Mesenchymal stem cell (in vitro differentiated cells and primary cell): ENCODE measurements at regions not wholly inside any gene's neighbourhood (a gene's known extent, or its start where the extent isn't known, plus 50 kb on each side); places are given as distances from the start of the nearest gene placed in this dataset.
A peak's percentile ranks its signal among the peaks of the same experiment; 100 is the strongest.

ENCODE experiments used
- DNase-seq: peaks from one replicate; pipeline ENCODE4 v3.0.0-alpha.2; 2013
- H2AFZ ChIP-seq: one replicate; pipeline ENCODE4 v1.6.1; 2013; ENCODE audit warnings: low read depth, mild to moderate bottlenecking, control low read depth, inconsistent platforms, low read length, moderate library complexity
- H2AK5ac ChIP-seq: 2 replicates; pipeline ENCODE4 v1.6.1; 2013; ENCODE audit warnings: low read length, moderate library complexity, mild to moderate bottlenecking, inconsistent platforms; ENCODE audit not compliant: severe bottlenecking
- H2BK120ac ChIP-seq: one replicate; pipeline ENCODE4 v1.6.1; 2013; ENCODE audit warnings: low read depth, mild to moderate bottlenecking, inconsistent platforms, low read length, moderate library complexity
- H2BK12ac ChIP-seq, 2 experiments: one replicate each; pipeline ENCODE4 v1.6.1; 2013; ENCODE audit warnings: inconsistent platforms in 2 of 2, low read length in 2 of 2, mild to moderate bottlenecking in 2 of 2, moderate library complexity in 2 of 2, control low read depth in 1 of 2
- H2BK15ac ChIP-seq: one replicate; pipeline ENCODE4 v1.6.1; 2013; ENCODE audit warnings: mild to moderate bottlenecking, low read depth, inconsistent platforms; ENCODE audit not compliant: poor library complexity, severe bottlenecking
- H2BK5ac ChIP-seq: 2 replicates; pipeline ENCODE4 v1.6.1; 2013; ENCODE audit warnings: low read depth, mild to moderate bottlenecking, low read length, control low read depth, inconsistent platforms; ENCODE audit not compliant: poor library complexity, severe bottlenecking
- H3K14ac ChIP-seq, 2 experiments: one replicate each; pipeline ENCODE4 v1.6.1; 2013; ENCODE audit warnings: inconsistent platforms in 2 of 2, low read length in 2 of 2, control low read depth in 1 of 2, mild to moderate bottlenecking in 1 of 2, moderate library complexity in 1 of 2
- H3K18ac ChIP-seq, 2 experiments: one replicate each; pipeline ENCODE4 v1.6.1; 2013; ENCODE audit warnings: inconsistent platforms in 2 of 2, low read length in 2 of 2, control low read depth in 1 of 2, low read depth in 1 of 2, mild to moderate bottlenecking in 1 of 2
- H3K23ac ChIP-seq, 2 experiments: one replicate each; pipeline ENCODE4 v1.6.1; 2013; ENCODE audit warnings: inconsistent platforms in 2 of 2, low read length in 2 of 2, mild to moderate bottlenecking in 2 of 2, moderate library complexity in 2 of 2, control low read depth in 1 of 2
- H3K27ac ChIP-seq: 2 replicates; pipeline ENCODE4 v1.5.1; 2013; ENCODE audit warnings: mild to moderate bottlenecking, moderate library complexity, low read length, control low read depth, inconsistent platforms; ENCODE audit not compliant: poor library complexity, severe bottlenecking
- H3K27me3 ChIP-seq, 2 experiments: 2 replicates each; pipeline versions ENCODE4 v1.6.1 to v1.7.0; 2013; ENCODE audit warnings: low read length in 2 of 2, mild to moderate bottlenecking in 2 of 2, moderate library complexity in 2 of 2, control low read depth in 1 of 2, inconsistent platforms in 1 of 2; ENCODE audit not compliant: control insufficient read depth in 1 of 2, insufficient read depth in 1 of 2
- H3K36me3 ChIP-seq, 2 experiments: 2 replicates each; pipeline versions ENCODE4 v1.6.1 to v1.7.0; 2013; ENCODE audit warnings: low read length in 2 of 2, control low read depth in 1 of 2, inconsistent platforms in 1 of 2, low read depth in 1 of 2, mild to moderate bottlenecking in 1 of 2; ENCODE audit not compliant: insufficient read depth in 2 of 2, control insufficient read depth in 1 of 2
- H3K4ac ChIP-seq, 2 experiments: one replicate each; pipeline ENCODE4 v1.6.1; 2013; ENCODE audit warnings: inconsistent platforms in 2 of 2, low read length in 2 of 2, mild to moderate bottlenecking in 2 of 2, moderate library complexity in 2 of 2, control low read depth in 1 of 2, low read depth in 1 of 2
- H3K4me1 ChIP-seq: 2 replicates; pipeline ENCODE4 v1.6.1; 2013; ENCODE audit warnings: low read depth, low read length, control low read depth; ENCODE audit not compliant: control insufficient read depth, insufficient read depth
- H3K4me2 ChIP-seq: 2 replicates; pipeline ENCODE4 v1.6.1; 2013; ENCODE audit warnings: low read length, mild to moderate bottlenecking, inconsistent platforms; ENCODE audit not compliant: poor library complexity, severe bottlenecking
- H3K4me3 ChIP-seq, 2 experiments: 2 replicates each; pipeline versions ENCODE4 v1.5.1 to v1.7.0; 2013; ENCODE audit warnings: low read length in 2 of 2, mild to moderate bottlenecking in 2 of 2, control low read depth in 1 of 2, low read depth in 1 of 2; ENCODE audit not compliant: insufficient read depth in 1 of 2
- H3K79me1 ChIP-seq: replicated peaks from 2 replicates; pipeline ENCODE4 v1.6.1; 2013; ENCODE audit warnings: mild to moderate bottlenecking, control low read depth, low read length, inconsistent platforms; ENCODE audit not compliant: poor library complexity, severe bottlenecking
- H3K9ac ChIP-seq: 2 replicates; pipeline ENCODE4 v1.7.0; 2013; ENCODE audit warnings: mild to moderate bottlenecking, low read length, moderate library complexity
- H3K9me3 ChIP-seq: 2 replicates; pipeline ENCODE4 v1.7.0; 2013; ENCODE audit warnings: mild to moderate bottlenecking, low read length; ENCODE audit not compliant: control insufficient read depth
- H4K8ac ChIP-seq: one replicate; pipeline ENCODE4 v1.6.1; 2013; ENCODE audit warnings: inconsistent platforms, mild to moderate bottlenecking, low read length, moderate library complexity
- H4K91ac ChIP-seq: one replicate; pipeline ENCODE4 v1.6.1; 2013; ENCODE audit warnings: mild to moderate bottlenecking, low read length, inconsistent platforms
- WGBS: methylation state at CpG from one replicate; pipeline ENCODE4 v1.1.7; 2013; ENCODE audit warnings: mixed read lengths; 5-methylcytosine and 5-hydroxymethylcytosine counted together

GRCh38 chr6:87794922-87795885, 93.2 kb upstream of the AKIRIN2 start:
- Histone ChIP-seq H4K8ac (no peak overlapping the region), H3K9me3 (no peaks in the 10 kb centered on the region), H2BK15ac (no peak overlapping the region), H2BK12ac (no peak overlapping the region), H2AK5ac (no peak overlapping the region), H3K36me3 (no peaks in the 10 kb centered on the region), H3K14ac (no peak overlapping the region), H3K79me1 (no peaks in the 10 kb centered on the region), H3K23ac (no peak overlapping the region), H2BK5ac (no peak overlapping the region), H3K4ac (no peak overlapping the region), H2BK120ac (no peak overlapping the region), H3K4me2 (no peak overlapping the region), H3K27me3 (no peaks in the 10 kb centered on the region), H3K27ac (no peak overlapping the region), H3K9ac (no peak overlapping the region), H3K4me1 (peaks cover 5% of the 10 kb centered on the region), H2AFZ (no peak overlapping the region), H4K91ac (no peak overlapping the region), H3K18ac (no peak overlapping the region), H3K4me3 (no peak overlapping the region)
- WGBS = 77% methylated on average over 9 of the region's 11 CpGs
- DNase-seq = no peak

- Histone ChIP-seq H4K91ac (no peak overlapping the region), H2AFZ (no peak overlapping the region), H3K4ac (no peak overlapping the region), H2AK5ac (no peak overlapping the region), H4K8ac (no peak overlapping the region), H3K4me2 (no peak overlapping the region), H3K23ac (no peak overlapping the region), H3K79me1 (no peaks in the 10 kb centered on the region), H2BK15ac (no peak overlapping the region), H3K9me3 (no peaks in the 10 kb centered on the region), H3K36me3 (no peaks in the 10 kb centered on the region), H3K27me3 (no peaks in the 10 kb centered on the region), H3K4me3 (no peak overlapping the region), H3K27ac (no peak overlapping the region), H3K18ac (no peak overlapping the region), H3K9ac (no peak overlapping the region), H2BK120ac (no peak overlapping the region), H3K4me1 (peaks cover 6% of the 10 kb centered on the region), H2BK12ac (no peak overlapping the region), H2BK5ac (no peak overlapping the region), H3K14ac (no peak overlapping the region)
- WGBS = 100% methylated on average over 2 of the region's 2 CpGs
- DNase-seq = peak; percentile 10
Measured at GRCh38 chr6:87793315-87793714, 91.3 kb upstream of the AKIRIN2 start.

GRCh38 chr6:87791982-87792381, 89.9 kb upstream of the AKIRIN2 start:
- 93% methylated on average over 6 of the region's 7 CpGs for WGBS

GRCh38 chr6:87791485-87791884, 89.5 kb upstream of the AKIRIN2 start:
- H3K23ac ChIP-seq = no peak overlapping the region
- H2BK15ac ChIP-seq = no peak overlapping the region
- no peaks in the 10 kb centered on the region for H3K36me3 ChIP-seq
- no peaks in the 10 kb centered on the region for H3K79me1 ChIP-seq
- no peak overlapping the region for H2BK5ac ChIP-seq
- no peak for DNase-seq
- no peak overlapping the region for H2AK5ac ChIP-seq
- H3K4me3 ChIP-seq = no peak overlapping the region
- H3K27me3 ChIP-seq = no peaks in the 10 kb centered on the region
- no peak overlapping the region for H3K18ac ChIP-seq
- no peak overlapping the region for H3K9ac ChIP-seq
- H3K14ac ChIP-seq = no peak overlapping the region
- WGBS = 96% methylated on average over 6 of the region's 6 CpGs
- no peak overlapping the region for H2BK120ac ChIP-seq
- H2AFZ ChIP-seq = no peak overlapping the region
- no peak overlapping the region for H4K8ac ChIP-seq
- H3K27ac ChIP-seq = no peak overlapping the region
- no peaks in the 10 kb centered on the region for H3K9me3 ChIP-seq
- H4K91ac ChIP-seq = no peak overlapping the region
- no peak overlapping the region for H3K4me2 ChIP-seq
- H3K4me1 ChIP-seq = peaks cover 2% of the 10 kb centered on the region
- no peak overlapping the region for H3K4ac ChIP-seq
- no peak overlapping the region for H2BK12ac ChIP-seq

More at GRCh38 chr6:87791982-87792381, 89.9 kb upstream of the AKIRIN2 start:
- no peak overlapping the region for H2AFZ ChIP-seq
- no peak overlapping the region for H4K8ac ChIP-seq
- no peak overlapping the region for H3K4me2 ChIP-seq
- no peak overlapping the region for H2BK15ac ChIP-seq
- H3K4ac ChIP-seq = no peak overlapping the region
- no peaks in the 10 kb centered on the region for H3K9me3 ChIP-seq
- no peak overlapping the region for H3K9ac ChIP-seq
- DNase-seq = no peak
- H2BK12ac ChIP-seq = no peak overlapping the region
- no peak overlapping the region for H2BK5ac ChIP-seq
- no peaks in the 10 kb centered on the region for H3K36me3 ChIP-seq
- no peak overlapping the region for H4K91ac ChIP-seq
- H3K18ac ChIP-seq = no peak overlapping the region
- no peak overlapping the region for H3K4me3 ChIP-seq
- H2BK120ac ChIP-seq = no peak overlapping the region
- H3K27me3 ChIP-seq = no peaks in the 10 kb centered on the region
- H3K14ac ChIP-seq = no peak overlapping the region
- H3K4me1 ChIP-seq = peaks cover 6% of the 10 kb centered on the region
- H3K79me1 ChIP-seq = no peaks in the 10 kb centered on the region
- H3K23ac ChIP-seq = no peak overlapping the region
- no peak overlapping the region for H3K27ac ChIP-seq
- no peak overlapping the region for H2AK5ac ChIP-seq
